ENCODE measurements at regions not wholly inside any gene's neighbourhood (a gene's known extent, or its start where the extent isn't known, plus 50 kb on each side); places are given as distances from the start of the nearest gene placed in this dataset.

DNA sequence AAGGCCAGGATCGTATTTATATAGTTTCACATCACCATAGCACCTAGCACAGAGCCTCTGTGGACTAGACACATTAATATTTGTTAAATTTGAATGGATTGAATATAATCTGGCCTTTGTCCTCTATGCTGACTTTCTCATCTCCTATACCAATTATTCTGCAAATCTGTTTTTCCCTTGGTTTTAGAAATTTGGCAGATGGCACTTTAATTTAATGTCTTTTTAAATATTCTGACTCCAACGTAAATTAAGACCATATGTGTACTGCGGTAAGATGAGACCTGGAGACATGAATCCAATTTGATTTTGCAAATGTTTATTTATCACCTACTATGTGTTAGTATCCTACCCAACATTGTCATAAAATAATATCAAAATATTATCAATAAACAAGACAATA, 1281.9 kb upstream of the PIK3C3 start (continued):
- no peak for TF ChIP-seq EGR1 (IDR thresholded peaks at IDR 0.05; ENCODE audit: borderline replicate concordance, low read depth, low read length)

Measured in H1 (cell line).